Lower lobe of right lung (tissue), 2 donors: ENCODE measurements at regions not wholly inside any gene's neighbourhood (a gene's known extent, or its start where the extent isn't known, plus 50 kb on each side); places are given as distances from the start of the nearest gene placed in this dataset.

Source experiments
- ATAC-seq, 2 donors: fragments of 200-7000 bp; cut with Tn5 transposase; one replicate each; pipeline ENCODE4 v1.9.1; 2020 to 2022; ENCODE audit warnings: mild to moderate bottlenecking in 2 of 2, moderate library complexity in 2 of 2
- DNase-seq: peaks from one replicate; pipeline ENCODE4 v3.0.0-alpha.2; 2020
- H3K27ac ChIP-seq: fragments of 200-600 bp; one replicate; pipeline ENCODE4 v1.8.0; 2022
- H3K27me3 ChIP-seq: fragments of 200-600 bp; one replicate; pipeline ENCODE4 v1.8.0; 2022; ENCODE audit warnings: low read depth
- H3K36me3 ChIP-seq: fragments of 200-600 bp; one replicate; pipeline ENCODE4 v1.8.0; 2022; ENCODE audit warnings: mild to moderate bottlenecking
- H3K4me1 ChIP-seq: fragments of 200-600 bp; one replicate; pipeline ENCODE4 v1.8.0; 2022
- H3K4me3 ChIP-seq: fragments of 200-600 bp; one replicate; pipeline ENCODE4 v1.8.0; 2022; ENCODE audit warnings: mild to moderate bottlenecking
- H3K9me3 ChIP-seq: fragments of 200-600 bp; one replicate; pipeline ENCODE4 v1.8.0; 2022
- CTCF ChIP-seq: fragments of 200-600 bp; IDR thresholded peaks from one replicate; pipeline ENCODE4 v1.8.0; 2022; ENCODE audit warnings: antibody characterized with exemption, mild to moderate bottlenecking
- intact Hi-C: fragments of 100-400 bp; cut with DNase I; formaldehyde crosslinking; loops from one replicate; pipeline ENCODE4 v1.11.0; 2022
- donor health status: DM: no; HTN: yes; CAD: no; lungs with severe emphysema.

DNA sequence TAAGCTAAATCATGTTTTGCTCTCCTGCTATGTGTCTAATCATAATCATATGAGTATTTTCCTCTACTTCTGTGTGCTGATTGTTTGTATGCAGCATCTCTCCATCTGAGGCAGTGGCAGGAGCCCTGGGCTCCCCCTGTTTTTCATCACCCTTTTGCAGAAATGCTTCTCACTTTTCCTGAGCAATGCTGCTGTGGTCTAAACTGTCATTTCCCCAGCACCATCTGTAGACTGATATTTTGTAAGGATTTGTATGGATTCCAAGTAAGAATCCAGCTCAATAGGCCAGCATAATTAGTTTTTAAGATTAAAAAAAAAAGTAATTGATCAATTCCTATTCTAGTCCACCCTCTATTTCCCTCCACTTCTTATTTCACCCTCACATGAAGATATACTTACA, 257.0 kb upstream of the CPHXL start:
- intact Hi-C loops: no loop called here
- no peak for TF ChIP-seq CTCF
- ATAC-seq (no peak), DNase-seq (no peak)
- Histone ChIP-seq H3K4me1 (no peaks in the 10 kb centered on the region), H3K9me3 (no peaks in the 10 kb centered on the region), H3K27me3 (no peaks in the 10 kb centered on the region), H3K27ac (no peak overlapping the region), H3K36me3 (no peaks in the 10 kb centered on the region), H3K4me3 (no peak overlapping the region)

- no peak for DNase-seq
- ATAC-seq: no peak
- Histone ChIP-seq H3K27me3 (no peaks in the 10 kb centered on the region), H3K27ac (no peak overlapping the region), H3K4me3 (no peak overlapping the region), H3K9me3 (no peaks in the 10 kb centered on the region), H3K36me3 (no peaks in the 10 kb centered on the region), H3K4me1 (no peaks in the 10 kb centered on the region)
- intact Hi-C loops: no loop called here
- TF ChIP-seq CTCF: no peak
Measured at GRCh38 chr16:75983741-75984381, 257.6 kb upstream of the CPHXL start.

DNA sequence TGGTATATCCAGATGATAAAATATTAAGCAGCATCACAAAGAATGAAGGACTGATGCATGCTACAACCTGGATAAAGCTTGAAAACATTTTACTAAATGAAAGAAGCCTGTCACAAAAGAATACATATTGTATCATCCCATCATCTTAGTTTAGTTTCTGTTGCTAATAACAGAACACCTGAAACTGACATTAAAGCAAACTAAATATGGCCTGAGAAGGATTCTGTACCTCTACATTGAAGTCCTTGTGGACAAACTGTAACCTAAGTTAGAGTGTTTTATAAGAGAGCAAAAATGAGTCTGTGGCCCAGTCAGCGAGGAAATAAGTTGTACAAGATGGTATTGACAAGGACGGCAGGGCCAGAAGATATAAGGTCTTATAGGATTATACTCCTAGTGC, 261.0 kb upstream of the CPHXL start:
- Histone ChIP-seq H3K27me3 (no peaks in the 10 kb centered on the region), H3K9me3 (no peaks in the 10 kb centered on the region), H3K4me3 (no peak overlapping the region), H3K27ac (no peak overlapping the region), H3K4me1 (no peaks in the 10 kb centered on the region), H3K36me3 (no peaks in the 10 kb centered on the region)
- DNase-seq: no peak
- TF ChIP-seq CTCF: no peak
- ATAC-seq: no peak
- intact Hi-C loops: no loop called here

- H3K27me3 ChIP-seq: no peaks in the 10 kb centered on the region
- no peak overlapping the region for H3K27ac ChIP-seq
- DNase-seq (no peak), ATAC-seq (no peak)
- no peak for TF ChIP-seq CTCF
- no peak overlapping the region for H3K4me3 ChIP-seq
- H3K9me3 ChIP-seq: no peaks in the 10 kb centered on the region
- H3K36me3 ChIP-seq: no peaks in the 10 kb centered on the region
- intact Hi-C loops: no loop called here
- H3K4me1 ChIP-seq: no peaks in the 10 kb centered on the region
Measured at GRCh38 chr16:75996491-75996890, 270.2 kb upstream of the CPHXL start.

- Histone ChIP-seq H3K9me3 (no peaks in the 10 kb centered on the region), H3K36me3 (no peaks in the 10 kb centered on the region), H3K27me3 (no peaks in the 10 kb centered on the region), H3K4me1 (no peaks in the 10 kb centered on the region), H3K4me3 (no peak overlapping the region), H3K27ac (no peak overlapping the region)
- no peak for ATAC-seq
- intact Hi-C loops: no loop called here
- no peak for TF ChIP-seq CTCF
- DNase-seq: no peak
Measured at GRCh38 chr16:75997606-75998005, 271.3 kb upstream of the CPHXL start.

DNA sequence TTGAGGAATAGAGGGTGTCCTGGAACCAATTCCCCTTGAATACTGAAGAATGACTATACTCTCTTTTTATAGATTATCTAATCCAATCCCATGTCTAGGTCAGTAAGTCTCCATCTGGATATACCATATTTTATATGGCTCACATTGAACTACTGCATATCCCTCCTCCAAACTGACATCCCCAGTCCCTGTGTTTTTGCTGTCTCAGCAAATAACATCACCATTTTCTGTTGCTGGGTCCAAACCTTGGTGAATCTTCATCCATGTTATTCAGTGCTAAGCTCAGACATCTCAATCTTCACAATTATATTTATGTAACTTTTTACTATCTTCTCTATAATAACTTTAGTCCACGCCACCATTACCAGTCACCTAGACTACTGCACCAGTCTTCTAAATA, 269.6 kb upstream of the CNTNAP4 start:
- Histone ChIP-seq H3K4me1 (no peaks in the 10 kb centered on the region), H3K27ac (no peak overlapping the region), H3K27me3 (no peaks in the 10 kb centered on the region), H3K9me3 (no peaks in the 10 kb centered on the region), H3K36me3 (no peaks in the 10 kb centered on the region), H3K4me3 (no peak overlapping the region)
- intact Hi-C loops: no loop called here
- DNase-seq: no peak
- no peak for TF ChIP-seq CTCF
- no peak for ATAC-seq
